ENCODE measurements at regions not wholly inside any gene's neighbourhood (a gene's known extent, or its start where the extent isn't known, plus 50 kb on each side); places are given as distances from the start of the nearest gene placed in this dataset.

GRCh38 chr2:59254279-59254678 is 1013.2 kb upstream of the FANCL start:
- H3K4me3 ChIP-seq = no peak overlapping the region
- H3K36me3 ChIP-seq = no peaks in the 10 kb centered on the region
- intact Hi-C loops (cut with DNase I; ENCODE audit: low total_unique reads) = no loop called here
- H3K27ac ChIP-seq = no peak overlapping the region
- no peak for DNase-seq
- H3K9me3 ChIP-seq = no peaks in the 10 kb centered on the region
- H3K4me1 ChIP-seq = no peaks in the 10 kb centered on the region
- TF ChIP-seq CTCF (IDR thresholded peaks at IDR 0.05) = no peak
- no peak for TF ChIP-seq POLR2A (IDR thresholded peaks at IDR 0.05)
- H3K27me3 ChIP-seq = no peaks in the 10 kb centered on the region

GRCh38 chr2:59250307-59250677 is 1009.2 kb upstream of the FANCL start:
- TF ChIP-seq POLR2A (IDR thresholded peaks at IDR 0.05) (no peak), CTCF (IDR thresholded peaks at IDR 0.05) (no peak)
- intact Hi-C loops (cut with DNase I; ENCODE audit: low total_unique reads) = no loop called here
- H3K4me1 ChIP-seq = no peaks in the 10 kb centered on the region
- H3K36me3 ChIP-seq = no peaks in the 10 kb centered on the region
- no peak overlapping the region for H3K4me3 ChIP-seq
- no peak for DNase-seq
- H3K27me3 ChIP-seq = no peaks in the 10 kb centered on the region
- H3K27ac ChIP-seq = no peak overlapping the region
- no peaks in the 10 kb centered on the region for H3K9me3 ChIP-seq

GRCh38 chr2:59249441-59250306 is 1008.5 kb upstream of the FANCL start:
- intact Hi-C loops (cut with DNase I; ENCODE audit: low total_unique reads) = no loop called here
- TF ChIP-seq POLR2A (IDR thresholded peaks at IDR 0.05) (no peak), CTCF (IDR thresholded peaks at IDR 0.05) (no peak)

GRCh38 chr2:59239146-59239545 is 998.0 kb upstream of the FANCL start:
- Histone ChIP-seq H3K4me1 (no peaks in the 10 kb centered on the region), H3K9me3 (no peaks in the 10 kb centered on the region), H3K36me3 (no peaks in the 10 kb centered on the region), H3K27me3 (no peaks in the 10 kb centered on the region), H3K4me3 (no peak overlapping the region), H3K27ac (no peak overlapping the region)
- DNase-seq = no peak
- intact Hi-C loops (cut with DNase I; ENCODE audit: low total_unique reads) = no loop called here
- TF ChIP-seq CTCF (IDR thresholded peaks at IDR 0.05) (no peak), POLR2A (IDR thresholded peaks at IDR 0.05) (no peak)

More at GRCh38 chr2:59249441-59250306, 1008.5 kb upstream of the FANCL start:
- no peak for DNase-seq
- H3K27me3 ChIP-seq = no peaks in the 10 kb centered on the region
- no peak overlapping the region for H3K4me3 ChIP-seq
- H3K27ac ChIP-seq = no peak overlapping the region
- H3K9me3 ChIP-seq = no peaks in the 10 kb centered on the region
- no peaks in the 10 kb centered on the region for H3K4me1 ChIP-seq
- no peaks in the 10 kb centered on the region for H3K36me3 ChIP-seq

GRCh38 chr2:59237311-59237710 is 996.2 kb upstream of the FANCL start:
- H3K4me1 ChIP-seq = no peaks in the 10 kb centered on the region
- no peaks in the 10 kb centered on the region for H3K36me3 ChIP-seq
- TF ChIP-seq CTCF (IDR thresholded peaks at IDR 0.05) (no peak), POLR2A (IDR thresholded peaks at IDR 0.05) (no peak)
- no peak overlapping the region for H3K27ac ChIP-seq
- no peaks in the 10 kb centered on the region for H3K9me3 ChIP-seq
- H3K4me3 ChIP-seq = no peak overlapping the region
- intact Hi-C loops (cut with DNase I; ENCODE audit: low total_unique reads) = no loop called here
- no peak for DNase-seq
- H3K27me3 ChIP-seq = no peaks in the 10 kb centered on the region
